Heart left ventricle (tissue), 13 donors: ENCODE measurements at regions not wholly inside any gene's neighbourhood (a gene's known extent, or its start where the extent isn't known, plus 50 kb on each side); places are given as distances from the start of the nearest gene placed in this dataset.

Source experiments
- POLR2A ChIP-seq, 2 donors: fragments of 450-650 bp; IDR thresholded peaks; one replicate each; pipeline ENCODE4 v1.6.1; 2017; ENCODE audit warnings: antibody characterized with exemption in 2 of 2, mild to moderate bottlenecking in 2 of 2, moderate library complexity in 2 of 2
- TF ChIP-seq, protein P1 (sequence below), 12 donors: fragments of 200-600 bp; sonication (generic) in 4 of 12; IDR thresholded peaks; one replicate each; pipeline versions ENCODE4 v1.5.0 to v1.8.0; 2018 to 2022; ENCODE audit warnings: antibody characterized with exemption in 12 of 12, mild to moderate bottlenecking in 5 of 12
- donor health status: ischemic (EF 13 %, LVEDD 7.1; RV severe dilation, severe dysfunction).
- donor health status: DM: no; HTN: yes; CAD: no.
- donor health status: DM: no; HTN: no; CAD: no.
- donor health status: ischemic (EF 25% LVEDD 6.9; RV normal size, moderate dysfunction).
- donor health status: ischemic (EF 25% LVEDD 5.7; RV mildly dilated, moderate dysfunction).
- donor health status: ischemic (EF 35%, LVEDD 5.7; RV mildly dilated, moderate dysfunction).
- donor health status: nonischemic (EF 11% LVEDD 7.7; RV severe dilation, severe dysfunction).
- donor health status: DM: yes; HTN: yes; CAD: no.
- donor health status: PGD.
- donor health status: ischemic (EF 29% LVEDD 5.4; RV normal size, mild dysfunction).
- donor health status: nonischemic (EF 23%, LVEDD 6.1; RV moderate dilation, normal function).

DNA sequence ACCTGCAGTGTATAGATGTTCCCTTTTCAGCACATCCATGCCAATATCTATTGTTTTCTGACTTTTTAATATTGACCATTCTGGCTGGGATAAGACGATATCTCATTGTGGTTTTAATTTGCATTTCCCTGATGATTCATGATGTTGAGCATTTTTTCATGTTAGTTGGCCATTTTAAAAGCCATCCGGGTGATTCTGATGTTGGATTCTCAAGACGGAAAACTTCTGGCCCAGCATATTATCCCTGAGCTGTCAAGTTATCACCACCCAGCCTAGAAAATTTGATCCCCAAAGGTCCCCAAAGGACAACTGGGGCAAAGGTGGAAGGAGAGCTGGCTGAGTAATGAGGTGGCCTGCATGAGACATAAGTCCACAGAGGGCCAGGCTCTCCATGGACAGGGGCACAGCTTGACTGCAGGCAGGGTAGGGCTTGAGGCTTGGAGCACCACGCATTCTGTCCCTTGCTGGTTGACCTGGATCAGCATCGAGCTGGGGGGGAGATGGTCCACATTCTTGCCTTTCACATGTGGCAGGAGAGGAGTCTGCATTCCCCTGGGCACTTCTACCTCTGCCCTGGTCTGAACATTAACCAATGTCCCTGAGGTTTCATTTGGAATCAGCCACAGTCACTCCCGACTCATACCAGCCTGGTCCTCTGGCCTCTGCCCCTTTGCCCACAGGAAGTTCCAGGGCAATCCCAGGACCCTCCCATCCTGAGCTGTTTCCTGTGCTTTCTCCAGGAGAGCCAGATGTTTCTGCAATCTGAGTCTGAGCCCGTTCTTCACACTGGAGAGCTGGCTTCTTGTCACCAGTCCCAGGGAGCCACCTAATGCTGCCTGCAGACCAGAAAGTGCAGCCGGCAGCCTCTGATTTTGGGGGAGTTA lies 69.2 kb downstream of the ISG20 start:
- no peak for TF ChIP-seq POLR2A (IDR thresholded peaks at IDR 0.05)
- TF ChIP-seq, protein P1, sequence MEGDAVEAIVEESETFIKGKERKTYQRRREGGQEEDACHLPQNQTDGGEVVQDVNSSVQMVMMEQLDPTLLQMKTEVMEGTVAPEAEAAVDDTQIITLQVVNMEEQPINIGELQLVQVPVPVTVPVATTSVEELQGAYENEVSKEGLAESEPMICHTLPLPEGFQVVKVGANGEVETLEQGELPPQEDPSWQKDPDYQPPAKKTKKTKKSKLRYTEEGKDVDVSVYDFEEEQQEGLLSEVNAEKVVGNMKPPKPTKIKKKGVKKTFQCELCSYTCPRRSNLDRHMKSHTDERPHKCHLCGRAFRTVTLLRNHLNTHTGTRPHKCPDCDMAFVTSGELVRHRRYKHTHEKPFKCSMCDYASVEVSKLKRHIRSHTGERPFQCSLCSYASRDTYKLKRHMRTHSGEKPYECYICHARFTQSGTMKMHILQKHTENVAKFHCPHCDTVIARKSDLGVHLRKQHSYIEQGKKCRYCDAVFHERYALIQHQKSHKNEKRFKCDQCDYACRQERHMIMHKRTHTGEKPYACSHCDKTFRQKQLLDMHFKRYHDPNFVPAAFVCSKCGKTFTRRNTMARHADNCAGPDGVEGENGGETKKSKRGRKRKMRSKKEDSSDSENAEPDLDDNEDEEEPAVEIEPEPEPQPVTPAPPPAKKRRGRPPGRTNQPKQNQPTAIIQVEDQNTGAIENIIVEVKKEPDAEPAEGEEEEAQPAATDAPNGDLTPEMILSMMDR (IDR thresholded peaks at IDR 0.05) = no peak
